Endodermal cell (in vitro differentiated cells): ENCODE measurements at regions not wholly inside any gene's neighbourhood (a gene's known extent, or its start where the extent isn't known, plus 50 kb on each side); places are given as distances from the start of the nearest gene placed in this dataset.

Experiments used
- DNase-seq: peaks from one replicate; pipeline ENCODE4 v3.0.0-alpha.2; 2017
- H3K27ac ChIP-seq: 2 replicates; pipeline ENCODE4 v1.5.1; 2013; ENCODE audit warnings: mild to moderate bottlenecking, low read depth, low read length, moderate library complexity
- H3K27me3 ChIP-seq: 2 replicates; pipeline ENCODE4 v1.6.1; 2013; ENCODE audit warnings: mild to moderate bottlenecking, low read length, moderate library complexity; ENCODE audit not compliant: insufficient read depth, control insufficient read depth, poor library complexity, severe bottlenecking
- H3K36me3 ChIP-seq: 2 replicates; pipeline ENCODE4 v1.7.0; 2013; ENCODE audit warnings: mild to moderate bottlenecking, low read length, moderate library complexity; ENCODE audit not compliant: control insufficient read depth, insufficient read depth
- H3K4me1 ChIP-seq: one replicate; pipeline ENCODE4 v1.7.0; 2013; ENCODE audit warnings: low read length; ENCODE audit not compliant: control insufficient read depth, insufficient read depth
- H3K4me3 ChIP-seq: 2 replicates; pipeline ENCODE4 v1.5.1; 2013; ENCODE audit warnings: mild to moderate bottlenecking, low read length, moderate library complexity
- H3K9ac ChIP-seq: 2 replicates; pipeline ENCODE4 v1.6.1; 2013; ENCODE audit warnings: mild to moderate bottlenecking, low read length, moderate library complexity; ENCODE audit not compliant: poor library complexity, severe bottlenecking; ENCODE audit errors: extremely low read depth
- H3K9me3 ChIP-seq: 2 replicates; pipeline ENCODE4 v1.6.1; 2013; ENCODE audit warnings: mild to moderate bottlenecking, low read length, moderate library complexity; ENCODE audit not compliant: control insufficient read depth
- H3K27ac Mint-ChIP-seq: 2 replicates; pipeline ENCODE4 v1.8.0; 2020; ENCODE audit warnings: mixed read lengths
- H3K27me3 Mint-ChIP-seq: 2 replicates; pipeline ENCODE4 v1.8.0; 2021; ENCODE audit warnings: mild to moderate bottlenecking, mixed read lengths; ENCODE audit not compliant: insufficient read depth
- H3K36me3 Mint-ChIP-seq: 2 replicates; pipeline ENCODE4 v1.8.0; 2020; ENCODE audit warnings: low read depth, mixed read lengths
- H3K4me1 Mint-ChIP-seq: 2 replicates; pipeline ENCODE4 v1.8.0; 2020; ENCODE audit warnings: mixed read lengths
- H3K4me3 Mint-ChIP-seq: 2 replicates; pipeline ENCODE4 v1.8.0; 2020; ENCODE audit warnings: mild to moderate bottlenecking, moderate library complexity, mixed read lengths
- H3K9me3 Mint-ChIP-seq: 2 replicates; pipeline ENCODE4 v1.8.0; 2020; ENCODE audit warnings: mild to moderate bottlenecking, mixed read lengths
- CTCF ChIP-seq: fragments of 200-600 bp; sonication (generic); conservative IDR thresholded peaks from 2 replicates; pipeline ENCODE4 v1.5.0; 2021; ENCODE audit warnings: antibody characterized with exemption, mild to moderate bottlenecking
- WGBS, 2 experiments: methylation state at CpG; one replicate each; pipeline versions ENCODE4 v1.1.5 to v1.1.7; 2013; ENCODE audit warnings: missing lambda C conversion rate in 2 of 2, mixed read lengths in 1 of 2; ENCODE audit not compliant: insufficient coverage in 1 of 2, insufficient read length in 1 of 2; 5-methylcytosine and 5-hydroxymethylcytosine counted together

GRCh38 chr10:78727251-78727650 is 341.5 kb upstream of the ZMIZ1 start:
- no peak for DNase-seq
- WGBS, 2 experiments, result 94 to 100% methylated on average over 1 to 2 of the region's 2 CpGs
- Histone ChIP-seq H3K4me1 (no peaks in the 10 kb centered on the region), H3K27ac (no peak overlapping the region), H3K27me3 (peaks cover 53% of the 10 kb centered on the region), H3K9me3 (no peaks in the 10 kb centered on the region), H3K4me3 (no peak overlapping the region), H3K36me3 (no peaks in the 10 kb centered on the region), H3K9ac (no peak overlapping the region)
- no peak overlapping the region for H3K4me3 Mint-ChIP-seq
- no peaks in the 10 kb centered on the region for H3K9me3 Mint-ChIP-seq
- no peaks in the 10 kb centered on the region for H3K36me3 Mint-ChIP-seq
- no peak for TF ChIP-seq CTCF
- no peak overlapping the region for H3K27ac Mint-ChIP-seq
- no peaks in the 10 kb centered on the region for H3K4me1 Mint-ChIP-seq
- H3K27me3 Mint-ChIP-seq, result peaks cover 51% of the 10 kb centered on the region

- no peak overlapping the region for H3K4me3 ChIP-seq
- TF ChIP-seq CTCF, result no peak
- H3K27ac ChIP-seq, result no peak overlapping the region
- H3K4me1 Mint-ChIP-seq, result no peaks in the 10 kb centered on the region
- H3K36me3 Mint-ChIP-seq, result no peaks in the 10 kb centered on the region
- H3K9me3 Mint-ChIP-seq, result no peaks in the 10 kb centered on the region
- DNase-seq, result no peak
- H3K36me3 ChIP-seq, result no peaks in the 10 kb centered on the region
- no peak overlapping the region for H3K4me3 Mint-ChIP-seq
- no peak overlapping the region for H3K27ac Mint-ChIP-seq
- WGBS, 2 experiments, result 90 to 100% methylated on average over 2 to 3 of the region's 3 CpGs
- peaks cover 56% of the 10 kb centered on the region for H3K27me3 ChIP-seq
- H3K27me3 Mint-ChIP-seq, result peaks cover 51% of the 10 kb centered on the region
- H3K9ac ChIP-seq, result no peak overlapping the region
- H3K4me1 ChIP-seq, result no peaks in the 10 kb centered on the region
- H3K9me3 ChIP-seq, result no peaks in the 10 kb centered on the region
Observed at GRCh38 chr10:78727728-78728127, 341.0 kb upstream of the ZMIZ1 start.

GRCh38 chr10:78728176-78728575 is 340.6 kb upstream of the ZMIZ1 start:
- TF ChIP-seq CTCF, result no peak
- H3K4me3 ChIP-seq, result no peak overlapping the region
- H3K9ac ChIP-seq, result no peak overlapping the region
- H3K9me3 ChIP-seq, result no peaks in the 10 kb centered on the region
- no peaks in the 10 kb centered on the region for H3K4me1 ChIP-seq
- Mint-ChIP-seq H3K36me3 (no peaks in the 10 kb centered on the region), H3K4me3 (no peak overlapping the region), H3K27ac (no peak overlapping the region), H3K27me3 (peaks cover 55% of the 10 kb centered on the region), H3K4me1 (no peaks in the 10 kb centered on the region), H3K9me3 (no peaks in the 10 kb centered on the region)
- H3K36me3 ChIP-seq, result no peaks in the 10 kb centered on the region
- WGBS, 2 experiments, result 88 to 93% methylated on average over 2 of the region's 2 CpGs
- H3K27ac ChIP-seq, result no peak overlapping the region
- peaks cover 59% of the 10 kb centered on the region for H3K27me3 ChIP-seq
- DNase-seq, result no peak
